Testis (tissue), 2 donors: ENCODE measurements at regions not wholly inside any gene's neighbourhood (a gene's known extent, or its start where the extent isn't known, plus 50 kb on each side); places are given as distances from the start of the nearest gene placed in this dataset.

Experiments used
- DNase-seq: peaks from one replicate; pipeline ENCODE4 v3.0.0-alpha.2; 2019
- H3K27ac ChIP-seq, 2 donors: fragments of 200-600 bp; sonication (generic); one replicate each; pipeline ENCODE4 v1.5.1; 2019
- H3K27me3 ChIP-seq: fragments of 200-600 bp; sonication (generic); one replicate; pipeline ENCODE4 v1.5.1; 2019
- H3K36me3 ChIP-seq: fragments of 200-600 bp; sonication (generic); one replicate; pipeline ENCODE4 v1.5.1; 2017; ENCODE audit warnings: low read depth; ENCODE audit errors: missing control alignments
- H3K4me1 ChIP-seq: fragments of 200-600 bp; sonication (generic); one replicate; pipeline ENCODE4 v1.5.1; 2019
- H3K4me3 ChIP-seq, 2 donors: fragments of 200-600 bp; sonication (generic); one replicate each; pipeline ENCODE4 v1.5.1; 2017 to 2019
- H3K9me3 ChIP-seq: fragments of 200-600 bp; sonication (generic); one replicate; pipeline ENCODE4 v1.5.1; 2017
- CTCF ChIP-seq, 3 experiments: fragments of 450-650 bp in 2 of 3; fragments of 200-600 bp in 1 of 3; sonication (generic) in 1 of 3; IDR thresholded peaks; one replicate each; pipeline ENCODE4 v1.5.1; 2016 to 2019; ENCODE audit warnings: antibody characterized with exemption in 3 of 3, mild to moderate bottlenecking in 2 of 3, moderate library complexity in 1 of 3
- POLR2A ChIP-seq: fragments of 450-650 bp; IDR thresholded peaks from one replicate; pipeline ENCODE4 v1.6.1; 2017; ENCODE audit warnings: antibody characterized with exemption, mild to moderate bottlenecking, moderate library complexity
- WGBS, 2 donors: methylation state at CpG; one replicate each; pipeline ENCODE4 v1.1.5; 2018; 5-methylcytosine and 5-hydroxymethylcytosine counted together
- intact Hi-C: fragments of 100-400 bp; cut with DNase I; formaldehyde crosslinking; loops from one replicate; pipeline ENCODE4 v1.15.1; 2023; ENCODE audit warnings: low total_unique reads

GRCh38 chr18:68557183-68557582 lies 157.7 kb downstream of the TMX3 start:
- DNase-seq = no peak
- Histone ChIP-seq H3K27ac (no peak overlapping the region), H3K9me3 (no peaks in the 10 kb centered on the region), H3K27me3 (no peaks in the 10 kb centered on the region), H3K4me3 (no peak overlapping the region), H3K4me1 (no peaks in the 10 kb centered on the region), H3K36me3 (no peaks in the 10 kb centered on the region)
- TF ChIP-seq CTCF (IDR thresholded peaks at IDR 0.05) = no peak
- no peak for TF ChIP-seq POLR2A
- intact Hi-C loops = no loop called here
- 87 to 90% methylated on average over 5 of the region's 5 CpGs for WGBS, 2 donors

GRCh38 chr18:68555879-68556301 lies 159.0 kb downstream of the TMX3 start:
- no peaks in the 10 kb centered on the region for H3K36me3 ChIP-seq
- H3K9me3 ChIP-seq = no peaks in the 10 kb centered on the region
- H3K27me3 ChIP-seq = no peaks in the 10 kb centered on the region
- no peak overlapping the region for H3K27ac ChIP-seq
- DNase-seq = no peak
- TF ChIP-seq POLR2A (no peak), CTCF (IDR thresholded peaks at IDR 0.05) (no peak)
- H3K4me3 ChIP-seq = no peak overlapping the region
- no peaks in the 10 kb centered on the region for H3K4me1 ChIP-seq
- intact Hi-C loops = no loop called here

- TF ChIP-seq CTCF (IDR thresholded peaks at IDR 0.05) (no peak), POLR2A (no peak)
- Histone ChIP-seq H3K9me3 (no peaks in the 10 kb centered on the region), H3K4me3 (no peak overlapping the region), H3K4me1 (no peaks in the 10 kb centered on the region), H3K36me3 (no peaks in the 10 kb centered on the region), H3K27me3 (no peaks in the 10 kb centered on the region), H3K27ac (no peak overlapping the region)
- 75 to 78% methylated on average over 9 of the region's 9 CpGs for WGBS, 2 donors
- intact Hi-C loops = no loop called here
- no peak for DNase-seq
These were observed 165.7 kb downstream of the TMX3 start for GRCh38 chr18:68548904-68549870.

GRCh38 chr18:68543344-68543743 lies 171.6 kb downstream of the TMX3 start:
- Histone ChIP-seq H3K36me3 (no peaks in the 10 kb centered on the region), H3K27ac (no peak overlapping the region), H3K27me3 (no peaks in the 10 kb centered on the region), H3K9me3 (no peaks in the 10 kb centered on the region), H3K4me3 (no peak overlapping the region), H3K4me1 (no peaks in the 10 kb centered on the region)
- TF ChIP-seq POLR2A = no peak
- no peak for TF ChIP-seq CTCF (IDR thresholded peaks at IDR 0.05)
- WGBS, 2 donors = 77 to 79% methylated on average over 2 of the region's 2 CpGs
- intact Hi-C loops = no loop called here
- DNase-seq = no peak

GRCh38 chr18:68542846-68543245 lies 172.1 kb downstream of the TMX3 start:
- TF ChIP-seq POLR2A (no peak), CTCF (IDR thresholded peaks at IDR 0.05) (no peak)
- no peak for DNase-seq
- Histone ChIP-seq H3K4me1 (no peaks in the 10 kb centered on the region), H3K9me3 (no peaks in the 10 kb centered on the region), H3K27ac (no peak overlapping the region), H3K4me3 (no peak overlapping the region), H3K36me3 (no peaks in the 10 kb centered on the region), H3K27me3 (no peaks in the 10 kb centered on the region)
- intact Hi-C loops = no loop called here
- WGBS, 2 donors = 40 to 49% methylated on average over 1 of the region's 1 CpG
